K562 (cell line): ENCODE measurements at regions not wholly inside any gene's neighbourhood (a gene's known extent, or its start where the extent isn't known, plus 50 kb on each side); places are given as distances from the start of the nearest gene placed in this dataset.

Source experiments
- BDP1 ChIP-seq: IDR thresholded peaks from 3 replicates; pipeline ENCODE4 v1.6.1; 2011; ENCODE audit not compliant: insufficient read length, insufficient read depth
- BRD4 ChIP-seq: fragments of 200-600 bp; sonication (generic); IDR thresholded peaks from 2 replicates; pipeline ENCODE4 v1.6.1; 2017; ENCODE audit warnings: inconsistent platforms
- CSDE1 ChIP-seq, 2 experiments: fragments of 450-650 bp; IDR thresholded peaks; 2 replicates each; pipeline ENCODE4 v1.6.1; 2016; ENCODE audit warnings: mild to moderate bottlenecking in 1 of 2
- DPF2 ChIP-seq: fragments of 450-650 bp; IDR thresholded peaks from 2 replicates; pipeline ENCODE4 v1.6.1; 2016
- JUND ChIP-seq, 2 experiments: IDR thresholded peaks; 2 replicates in 1 of 2; 3 replicates in 1 of 2; pipeline ENCODE4 v1.6.1; 2011; ENCODE audit warnings: borderline replicate concordance in 2 of 2, low read depth in 2 of 2, low read length in 2 of 2, improper control_type of control experiment in 1 of 2, missing biosample characterization in 1 of 2, missing genetic modification characterization in 1 of 2, missing genetic modification reagents in 1 of 2
- KLF16 ChIP-seq: IDR thresholded peaks from 2 replicates; pipeline ENCODE4 v1.6.1; 2016; ENCODE audit warnings: antibody characterized with exemption
- LCOR ChIP-seq: sonication (generic); formaldehyde crosslinking; IDR thresholded peaks from 2 replicates; pipeline ENCODE4 v1.8.0; 2022; ENCODE audit warnings: mild to moderate bottlenecking, missing genetic modification reagents
- MEF2A ChIP-seq: IDR thresholded peaks from 2 replicates; pipeline ENCODE4 v1.6.1; 2011; ENCODE audit warnings: low read depth, mild to moderate bottlenecking, low read length, moderate library complexity; ENCODE audit not compliant: control insufficient read depth
- POU5F1 ChIP-seq: fragments of 150-350 bp; IDR thresholded peaks from 2 replicates; pipeline ENCODE4 v1.6.1; 2014; ENCODE audit warnings: borderline replicate concordance, low read length, low read depth, mild to moderate bottlenecking; ENCODE audit not compliant: partially characterized antibody
- RERE ChIP-seq: sonication (generic); formaldehyde crosslinking; IDR thresholded peaks from 2 replicates; pipeline ENCODE4 v1.8.0; 2023; ENCODE audit warnings: missing genetic modification reagents, mild to moderate bottlenecking, borderline replicate concordance
- STAT5A ChIP-seq: IDR thresholded peaks from 2 replicates; pipeline ENCODE4 v1.6.1; 2012; ENCODE audit warnings: low read length, inconsistent platforms, borderline replicate concordance
- TCF3 ChIP-seq: sonication (generic); formaldehyde crosslinking; IDR thresholded peaks from 2 replicates; pipeline ENCODE4 v1.4.0; 2020; ENCODE audit warnings: mild to moderate bottlenecking, missing genetic modification reagents
- ZBTB34 ChIP-seq: fragments of 250-450 bp; sonication (Bioruptor Pico); IDR thresholded peaks from 2 replicates; pipeline ENCODE4 v1.8.0; 2021; ENCODE audit warnings: mild to moderate bottlenecking, moderate library complexity
- ZNF280A ChIP-seq: fragments of 450-650 bp; IDR thresholded peaks from 2 replicates; pipeline ENCODE4 v1.6.1; 2018; ENCODE audit warnings: mild to moderate bottlenecking, low read depth; ENCODE audit not compliant: partially characterized antibody
- TF ChIP-seq, protein P1 (sequence below): fragments of 450-650 bp; IDR thresholded peaks from 2 replicates; pipeline ENCODE4 v1.6.1; 2017; ENCODE audit warnings: antibody characterized with exemption, mild to moderate bottlenecking

- TF ChIP-seq ZBTB34 (CRISPR knock-in tag) (no peak), KLF16 (no peak), DPF2 (no peak), TCF3 (no peak), STAT5A (no peak), CSDE1 (IDR thresholded peaks at IDR 0.05) (no peak), BDP1 (no peak), MEF2A (no peak), BRD4 (peak; percentile 95; the same call in 1 of the 2 replicates), LCOR (CRISPR knock-in tag) (no peak), ZNF280A (no peak), JUND (IDR thresholded peaks at IDR 0.05; ENCODE audit: borderline replicate concordance, low read depth, low read length) (no peak), JUND (tag; IDR thresholded peaks at IDR 0.05; ENCODE audit: borderline replicate concordance, low read depth, low read length) (no peak; the same call in 2 of the 3 replicates), RERE (CRISPR knock-in tag) (no peak), POU5F1 (no peak)
- TF ChIP-seq, protein P1, sequence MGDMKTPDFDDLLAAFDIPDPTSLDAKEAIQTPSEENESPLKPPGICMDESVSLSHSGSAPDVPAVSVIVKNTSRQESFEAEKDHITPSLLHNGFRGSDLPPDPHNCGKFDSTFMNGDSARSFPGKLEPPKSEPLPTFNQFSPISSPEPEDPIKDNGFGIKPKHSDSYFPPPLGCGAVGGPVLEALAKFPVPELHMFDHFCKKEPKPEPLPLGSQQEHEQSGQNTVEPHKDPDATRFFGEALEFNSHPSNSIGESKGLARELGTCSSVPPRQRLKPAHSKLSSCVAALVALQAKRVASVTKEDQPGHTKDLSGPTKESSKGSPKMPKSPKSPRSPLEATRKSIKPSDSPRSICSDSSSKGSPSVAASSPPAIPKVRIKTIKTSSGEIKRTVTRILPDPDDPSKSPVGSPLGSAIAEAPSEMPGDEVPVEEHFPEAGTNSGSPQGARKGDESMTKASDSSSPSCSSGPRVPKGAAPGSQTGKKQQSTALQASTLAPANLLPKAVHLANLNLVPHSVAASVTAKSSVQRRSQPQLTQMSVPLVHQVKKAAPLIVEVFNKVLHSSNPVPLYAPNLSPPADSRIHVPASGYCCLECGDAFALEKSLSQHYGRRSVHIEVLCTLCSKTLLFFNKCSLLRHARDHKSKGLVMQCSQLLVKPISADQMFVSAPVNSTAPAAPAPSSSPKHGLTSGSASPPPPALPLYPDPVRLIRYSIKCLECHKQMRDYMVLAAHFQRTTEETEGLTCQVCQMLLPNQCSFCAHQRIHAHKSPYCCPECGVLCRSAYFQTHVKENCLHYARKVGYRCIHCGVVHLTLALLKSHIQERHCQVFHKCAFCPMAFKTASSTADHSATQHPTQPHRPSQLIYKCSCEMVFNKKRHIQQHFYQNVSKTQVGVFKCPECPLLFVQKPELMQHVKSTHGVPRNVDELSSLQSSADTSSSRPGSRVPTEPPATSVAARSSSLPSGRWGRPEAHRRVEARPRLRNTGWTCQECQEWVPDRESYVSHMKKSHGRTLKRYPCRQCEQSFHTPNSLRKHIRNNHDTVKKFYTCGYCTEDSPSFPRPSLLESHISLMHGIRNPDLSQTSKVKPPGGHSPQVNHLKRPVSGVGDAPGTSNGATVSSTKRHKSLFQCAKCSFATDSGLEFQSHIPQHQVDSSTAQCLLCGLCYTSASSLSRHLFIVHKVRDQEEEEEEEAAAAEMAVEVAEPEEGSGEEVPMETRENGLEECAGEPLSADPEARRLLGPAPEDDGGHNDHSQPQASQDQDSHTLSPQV: peak; percentile 47
Measured at GRCh38 chr4:10181745-10182445, 65.3 kb upstream of the WDR1 start (continued).
